LNCAP (cell line): ENCODE measurements at regions not wholly inside any gene's neighbourhood (a gene's known extent, or its start where the extent isn't known, plus 50 kb on each side); places are given as distances from the start of the nearest gene placed in this dataset.

ENCODE experiments used
- TF ChIP-seq, protein P1 (sequence below): fragments of 450-650 bp; IDR thresholded peaks from 2 replicates; pipeline ENCODE4 v1.5.1; 2017; ENCODE audit warnings: mild to moderate bottlenecking

DNA sequence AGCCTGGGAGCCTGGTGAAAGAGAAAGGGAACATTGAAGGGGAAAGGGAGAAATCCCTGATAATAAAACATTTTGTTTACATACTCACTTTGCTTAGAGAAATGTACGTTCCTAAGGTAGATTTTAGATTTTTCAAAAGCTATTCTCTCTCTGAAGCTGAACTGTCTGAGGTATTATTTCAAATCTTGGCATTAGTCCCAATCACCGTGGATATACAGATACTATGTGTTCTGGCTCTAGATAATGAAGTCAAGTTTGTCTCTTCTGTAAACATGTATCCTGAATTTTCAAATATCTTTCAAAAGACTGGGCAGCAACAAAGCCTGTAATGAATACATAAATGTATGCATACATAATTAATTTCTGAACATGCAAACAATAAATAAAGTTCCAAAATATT, 1104.2 kb upstream of the FAM98A start:
- TF ChIP-seq, protein P1, sequence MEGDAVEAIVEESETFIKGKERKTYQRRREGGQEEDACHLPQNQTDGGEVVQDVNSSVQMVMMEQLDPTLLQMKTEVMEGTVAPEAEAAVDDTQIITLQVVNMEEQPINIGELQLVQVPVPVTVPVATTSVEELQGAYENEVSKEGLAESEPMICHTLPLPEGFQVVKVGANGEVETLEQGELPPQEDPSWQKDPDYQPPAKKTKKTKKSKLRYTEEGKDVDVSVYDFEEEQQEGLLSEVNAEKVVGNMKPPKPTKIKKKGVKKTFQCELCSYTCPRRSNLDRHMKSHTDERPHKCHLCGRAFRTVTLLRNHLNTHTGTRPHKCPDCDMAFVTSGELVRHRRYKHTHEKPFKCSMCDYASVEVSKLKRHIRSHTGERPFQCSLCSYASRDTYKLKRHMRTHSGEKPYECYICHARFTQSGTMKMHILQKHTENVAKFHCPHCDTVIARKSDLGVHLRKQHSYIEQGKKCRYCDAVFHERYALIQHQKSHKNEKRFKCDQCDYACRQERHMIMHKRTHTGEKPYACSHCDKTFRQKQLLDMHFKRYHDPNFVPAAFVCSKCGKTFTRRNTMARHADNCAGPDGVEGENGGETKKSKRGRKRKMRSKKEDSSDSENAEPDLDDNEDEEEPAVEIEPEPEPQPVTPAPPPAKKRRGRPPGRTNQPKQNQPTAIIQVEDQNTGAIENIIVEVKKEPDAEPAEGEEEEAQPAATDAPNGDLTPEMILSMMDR, result no peak

DNA sequence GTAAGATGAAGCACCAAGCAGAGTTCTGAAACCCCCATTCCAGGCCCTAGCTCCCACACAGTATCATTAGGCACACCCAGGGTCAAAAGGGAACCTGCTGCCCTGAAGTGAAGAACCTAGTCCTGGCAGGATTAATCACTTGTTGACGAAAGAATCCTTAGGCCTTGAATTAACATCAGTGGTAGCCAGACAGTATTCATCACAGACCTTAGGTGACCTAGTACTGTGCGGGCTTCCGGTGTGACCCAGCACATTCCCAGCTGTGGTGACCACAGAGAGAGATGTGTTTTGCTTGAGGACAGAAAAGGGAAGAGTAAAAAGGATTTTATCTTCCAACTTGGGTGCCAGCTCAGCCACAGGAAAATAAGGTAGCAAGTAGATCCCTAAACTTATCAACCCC, 1071.4 kb upstream of the FAM98A start:
- TF ChIP-seq, protein P1, result no peak

DNA sequence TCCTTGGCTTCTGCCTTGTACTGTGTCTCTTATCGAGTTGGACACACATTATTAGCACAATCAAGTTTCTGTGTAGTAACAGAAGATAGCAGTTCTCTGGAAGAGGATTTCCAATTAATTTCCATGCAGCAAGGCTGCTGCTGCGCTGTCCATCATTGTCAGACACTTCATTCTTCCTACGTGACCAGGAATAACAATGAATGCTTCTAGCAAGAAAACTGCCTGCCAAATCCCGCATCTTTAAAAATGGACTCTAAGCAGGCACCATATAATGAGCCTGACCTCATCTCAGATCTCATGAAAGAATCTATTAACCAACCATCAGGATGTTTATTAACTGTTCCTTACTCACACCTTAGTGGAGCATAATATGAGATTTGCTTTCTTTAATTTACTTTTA, 1067.7 kb upstream of the FAM98A start:
- TF ChIP-seq, protein P1, result no peak

DNA sequence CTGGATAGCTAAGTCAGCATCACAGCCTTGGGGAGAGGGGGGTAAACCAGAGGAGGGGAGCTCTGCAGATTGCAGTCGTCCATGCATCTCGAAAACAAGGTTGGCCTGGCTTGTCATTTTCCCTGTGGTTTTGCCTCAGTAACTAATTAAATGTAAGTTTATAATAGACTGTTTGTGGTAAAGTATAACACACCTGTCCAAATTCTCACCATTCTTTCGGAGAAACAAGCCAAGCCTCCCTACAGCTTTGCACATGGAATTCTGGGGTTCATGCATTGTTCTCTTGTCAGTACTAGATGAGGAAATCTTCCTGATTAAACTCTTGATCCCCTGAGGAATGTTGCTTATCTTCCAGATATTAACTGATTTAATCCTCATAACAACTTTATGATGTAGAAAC, 1065.2 kb upstream of the FAM98A start:
- TF ChIP-seq, protein P1, result no peak

DNA sequence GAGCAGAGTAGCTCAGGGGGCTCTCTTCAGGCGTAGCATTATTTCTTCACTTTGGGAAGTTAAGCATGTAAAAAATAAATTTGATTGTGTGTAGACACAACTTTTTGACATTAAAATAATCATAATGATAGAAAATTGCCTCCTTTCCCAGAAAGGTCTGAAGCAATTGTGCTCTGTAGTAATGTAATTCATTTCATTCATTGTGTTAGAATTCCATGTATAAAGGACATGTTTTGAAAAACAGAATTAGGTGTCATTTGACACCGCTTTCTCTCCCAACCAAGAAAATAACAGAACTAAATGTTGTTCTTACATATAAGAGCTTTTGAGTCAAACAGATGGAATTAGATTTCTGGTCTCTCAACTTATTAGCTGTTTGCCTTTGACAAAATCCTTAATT, 1064.2 kb upstream of the FAM98A start:
- TF ChIP-seq, protein P1, result no peak

DNA sequence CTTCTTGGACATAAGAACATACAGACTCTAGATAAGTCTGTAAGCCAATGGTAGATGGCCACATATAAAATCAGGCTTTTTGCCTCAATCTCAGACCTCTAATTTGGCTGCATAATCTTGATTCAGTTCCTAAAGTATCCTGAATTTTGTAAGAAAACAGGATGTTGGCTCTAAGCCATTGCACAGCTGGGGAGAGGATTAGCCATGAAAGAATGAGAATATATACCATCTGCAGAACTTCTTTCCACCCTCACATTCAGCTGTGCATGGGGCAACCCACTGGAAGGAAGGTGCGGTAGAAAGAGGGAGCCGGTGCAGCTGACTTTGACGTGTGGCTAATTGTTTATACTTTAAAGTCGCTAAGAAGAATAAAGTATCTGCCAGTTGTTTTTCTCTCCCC, 1061.6 kb upstream of the FAM98A start:
- TF ChIP-seq, protein P1, result no peak

DNA sequence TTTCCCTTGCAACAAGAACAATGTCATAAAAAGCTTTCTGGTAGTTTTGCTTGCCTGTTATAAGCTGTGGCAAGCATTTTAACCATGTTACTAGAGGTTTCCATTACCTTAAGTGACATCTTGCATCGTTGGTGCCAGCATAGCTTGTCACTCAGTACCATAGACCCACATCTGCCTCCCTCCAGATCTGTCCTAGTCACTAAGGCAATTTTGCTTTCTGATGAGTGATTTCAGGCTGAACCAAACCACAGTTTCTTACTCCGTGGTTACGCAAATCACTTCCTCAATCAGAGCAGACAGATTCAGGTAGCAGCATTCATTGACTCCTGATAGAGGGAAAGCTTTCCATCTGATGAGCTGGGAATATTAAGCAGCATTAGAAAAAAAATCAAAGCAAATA, 1057.5 kb upstream of the FAM98A start:
- TF ChIP-seq, protein P1, result no peak

DNA sequence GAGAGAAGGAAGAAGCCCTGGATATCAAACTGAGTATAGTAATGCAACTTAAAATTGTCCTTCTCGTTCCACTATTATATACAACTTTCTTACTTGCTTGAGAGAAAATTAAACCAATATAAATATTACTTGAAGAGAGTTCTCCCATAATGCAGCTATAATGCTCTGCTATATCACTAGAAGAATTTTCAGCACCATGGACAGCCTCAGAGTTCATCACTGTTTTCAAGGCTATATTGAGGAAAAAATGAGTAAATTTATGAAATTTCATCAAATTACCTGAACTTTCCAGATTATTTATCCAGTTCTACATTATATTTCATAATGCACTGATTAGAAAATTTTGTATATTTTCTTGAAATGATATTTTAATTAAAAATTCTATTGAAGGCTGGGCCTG, 1053.5 kb upstream of the FAM98A start:
- TF ChIP-seq, protein P1, result no peak
